Endothelial cell of umbilical vein (primary cell): ENCODE measurements at regions not wholly inside any gene's neighbourhood (a gene's known extent, or its start where the extent isn't known, plus 50 kb on each side); places are given as distances from the start of the nearest gene placed in this dataset.

Experiments
- BruUV-seq: library from RNA; stranded (reverse); fragments of 400-500 nt; replicated peaks from 2 replicates; lab custom pipeline; 2021; lab: Mats Ljungman, UMichigan
- CTCF ChIA-PET: fragments of 300-600, 350-600 bp; sonication (Branson Sonifier 250); formaldehyde crosslinking; loops from one replicate; lab custom pipeline; 2021; ENCODE audit warnings: antibody characterized with exemption, inconsistent platforms; lab: Charles Lee
- POLR2A ChIA-PET: fragments of 300-600, 350-600 bp; sonication (Branson Sonifier 250); formaldehyde crosslinking; loops from one replicate; lab custom pipeline; 2021; ENCODE audit warnings: antibody characterized with exemption, inconsistent platforms; lab: Charles Lee
- DNase-seq: peaks from one replicate; pipeline ENCODE4 v3.0.0-alpha.2; 2011; ENCODE audit warnings: low read depth, low spot score
- FAIRE-seq: peaks from 2 replicates; lab custom pipeline; 2011; peaks lifted over from hg19 to GRCh38; lab: Jason Lieb, UNC
- H2AFZ ChIP-seq: 2 replicates; pipeline ENCODE4 v1.6.0; 2012; ENCODE audit warnings: low read depth, low read length, control low read depth, inconsistent platforms
- H3K27ac ChIP-seq: 2 replicates; pipeline ENCODE4 v1.5.1; 2011; ENCODE audit warnings: low read depth, mild to moderate bottlenecking, control low read depth, low read length, moderate library complexity; ENCODE audit not compliant: insufficient read depth
- H3K27me3 ChIP-seq, 2 experiments: 2 replicates each; pipeline versions ENCODE4 v1.6.0 to v1.6.1; 2011; ENCODE audit warnings: low read length in 2 of 2, mixed read lengths in 1 of 2; ENCODE audit not compliant: control insufficient read depth in 2 of 2, insufficient read depth in 2 of 2
- H3K36me3 ChIP-seq, 2 experiments: 2 replicates in 1 of 2; 3 replicates in 1 of 2; pipeline ENCODE4 v1.5.1; 2011; ENCODE audit warnings: low read length in 2 of 2, mild to moderate bottlenecking in 1 of 2, moderate library complexity in 1 of 2; ENCODE audit not compliant: control insufficient read depth in 2 of 2, insufficient read depth in 2 of 2; ENCODE audit errors: extremely low read depth in 1 of 2
- H3K4me1 ChIP-seq: 3 replicates; pipeline ENCODE4 v1.5.1; 2011; ENCODE audit warnings: mild to moderate bottlenecking, low read length; ENCODE audit not compliant: control insufficient read depth, insufficient read depth; ENCODE audit errors: extremely low read depth
- H3K4me2 ChIP-seq: 2 replicates; pipeline ENCODE4 v1.6.1; 2011; ENCODE audit warnings: low read length, control low read depth, mixed read lengths; ENCODE audit not compliant: insufficient read depth
- H3K4me3 ChIP-seq, 3 experiments: fragments of 200-600 bp in 1 of 3; sonication (generic), shearing (Covaris generic) in 1 of 3; replicated peaks in 1 of 3; 2 replicates each; pipeline ENCODE4 v1.5.1; 2011 to 2016; ENCODE audit warnings: control low read depth in 3 of 3, low read length in 3 of 3, mild to moderate bottlenecking in 2 of 3, inconsistent platforms in 1 of 3, low read depth in 1 of 3, moderate library complexity in 1 of 3; ENCODE audit not compliant: insufficient read depth in 1 of 3
- H3K79me2 ChIP-seq: 2 replicates; pipeline ENCODE4 v1.6.0; 2012; ENCODE audit warnings: low read length, inconsistent platforms; ENCODE audit not compliant: control insufficient read depth, insufficient read depth
- H3K9ac ChIP-seq: replicated peaks from 2 replicates; pipeline ENCODE3; 2011; ENCODE audit warnings: low read length, control low read depth; ENCODE audit not compliant: insufficient read depth; ENCODE audit errors: extremely low read depth
- H3K9me1 ChIP-seq: replicated peaks from 3 replicates; pipeline ENCODE4 v1.6.0; 2011; ENCODE audit warnings: mild to moderate bottlenecking, low read length; ENCODE audit not compliant: control insufficient read depth, insufficient read depth; ENCODE audit errors: extremely low read depth
- H3K9me3 ChIP-seq: replicated peaks from 2 replicates; pipeline ENCODE4 v1.5.1; 2012; ENCODE audit warnings: low read length, inconsistent platforms; ENCODE audit not compliant: control insufficient read depth, insufficient read depth
- H4K20me1 ChIP-seq: replicated peaks from 2 replicates; pipeline ENCODE3; 2011; ENCODE audit warnings: mild to moderate bottlenecking, low read length; ENCODE audit not compliant: control insufficient read depth, insufficient read depth; ENCODE audit errors: extremely low read depth
- EZH2 ChIP-seq: IDR thresholded peaks from 2 replicates; pipeline ENCODE4 v1.6.1; 2012; ENCODE audit warnings: borderline replicate concordance, low read depth, mild to moderate bottlenecking, moderate library complexity, low read length, inconsistent platforms; ENCODE audit not compliant: severe bottlenecking
- GATA2 ChIP-seq: IDR thresholded peaks from 2 replicates; pipeline ENCODE4 v1.7.0; 2011; ENCODE audit warnings: low read depth, mild to moderate bottlenecking, moderate library complexity, mixed read lengths, low read length; ENCODE audit not compliant: insufficient read length, insufficient read depth
- JUN ChIP-seq: IDR thresholded peaks from 2 replicates; pipeline ENCODE4 v1.6.1; 2011; ENCODE audit warnings: borderline replicate concordance, low read depth; ENCODE audit not compliant: insufficient read length, insufficient read depth
- MAX ChIP-seq: IDR thresholded peaks from 2 replicates; pipeline ENCODE4 v1.6.1; 2011; ENCODE audit not compliant: insufficient read depth, insufficient read length
- MYC ChIP-seq: IDR thresholded peaks from one replicate; pipeline ENCODE4 v1.6.1; 2011; ENCODE audit warnings: mild to moderate bottlenecking, low read depth, low read length
- POLR2A ChIP-seq: IDR thresholded peaks from 2 replicates; pipeline ENCODE4 v1.6.1; 2012; ENCODE audit warnings: low read depth, mild to moderate bottlenecking, control low read depth, low read length
- dilution Hi-C: fragments of 300-500 bp; cut with MboI; formaldehyde crosslinking; loops from one replicate; pipeline ENCODE4 v1.15.0; 2019; ENCODE audit warnings: low sequenced_read_pairs; ENCODE audit not compliant: extremely low pct_ligation_motif_present
- intact Hi-C: fragments of 100-400 bp; cut with micrococcal nuclease; formaldehyde crosslinking; loops from one replicate; pipeline ENCODE4 v1.10.0; 2022

DNA sequence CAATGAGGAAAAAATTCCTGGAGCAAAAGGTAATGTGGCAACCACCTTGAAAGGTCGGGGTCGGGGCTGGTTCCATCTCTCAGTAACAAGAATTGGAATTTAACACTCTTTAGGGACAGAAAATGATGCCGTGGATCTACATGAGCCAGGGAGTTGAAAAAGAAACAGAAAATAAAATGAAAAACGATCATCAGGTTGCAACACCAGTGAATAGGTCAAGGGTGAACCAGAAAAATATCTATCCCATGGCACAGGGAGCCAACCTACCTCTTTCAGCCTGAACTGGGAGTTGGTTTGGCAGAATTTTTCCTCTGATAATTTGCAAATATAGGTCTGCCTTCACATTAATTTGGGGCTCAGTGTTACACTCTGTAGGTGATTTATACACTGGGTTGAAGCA, 93.7 kb downstream of the C4orf33 start:
- no peaks in the 10 kb centered on the region for H3K9me1 ChIP-seq
- no peaks in the 10 kb centered on the region for H3K79me2 ChIP-seq
- no peaks in the 10 kb centered on the region for H3K9me3 ChIP-seq
- H3K4me1 ChIP-seq = no peaks in the 10 kb centered on the region
- no peak overlapping the region for H3K27ac ChIP-seq
- H3K4me3 ChIP-seq = no peak overlapping the region
- H3K9ac ChIP-seq = no peak overlapping the region
- no peaks in the 10 kb centered on the region for H3K36me3 ChIP-seq
- no TSS peak for BruUV-seq
- H2AFZ ChIP-seq = no peak overlapping the region
- no peak for FAIRE-seq
- no peaks in the 10 kb centered on the region for H3K27me3 ChIP-seq
- no peak for DNase-seq
- H4K20me1 ChIP-seq = no peaks in the 10 kb centered on the region
- H3K4me2 ChIP-seq = no peak overlapping the region
- intact Hi-C loops (no loop called here), dilution Hi-C loops (no loop called here)
- no peak for TF ChIP-seq MYC
- TF ChIP-seq MAX = no peak
- no peak for TF ChIP-seq EZH2
- TF ChIP-seq GATA2 = no peak
- ChIA-PET POLR2A (no interaction called here), CTCF (no interaction called here)

DNA sequence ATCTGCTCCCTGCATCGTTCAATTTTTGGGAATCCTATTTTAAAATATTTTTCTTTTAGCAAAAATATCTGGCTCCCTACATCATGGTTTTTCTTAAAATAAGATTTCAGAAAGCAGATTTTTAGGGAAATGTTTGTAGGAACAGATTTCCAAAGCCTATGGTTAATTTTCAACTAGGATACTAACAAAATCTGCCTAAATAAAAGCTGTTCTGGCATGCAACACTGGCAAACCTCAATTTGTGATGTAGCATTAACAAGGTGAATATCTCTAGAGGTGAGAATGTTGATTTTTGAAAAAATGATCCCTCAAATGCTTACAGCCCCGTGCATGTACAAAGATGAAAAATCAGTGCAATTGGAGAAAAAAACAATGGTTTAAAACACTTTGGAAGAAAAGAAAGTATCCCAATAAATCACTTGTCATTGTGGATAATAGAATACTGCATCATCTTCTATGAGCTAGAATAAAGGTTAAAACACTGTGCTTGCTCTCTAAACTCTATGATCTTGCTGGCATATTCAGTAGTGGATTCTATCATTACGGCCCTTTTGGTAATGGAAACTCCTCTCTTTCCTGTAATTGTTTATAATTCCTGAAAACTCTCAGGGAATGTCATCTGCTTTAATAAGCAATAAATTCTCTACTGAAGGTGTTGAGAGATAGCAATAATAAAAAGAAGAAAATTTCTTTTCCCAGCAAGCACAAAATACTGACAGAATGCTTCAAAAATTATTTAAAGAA, 97.6 kb downstream of the C4orf33 start:
- FAIRE-seq = no peak
- Histone ChIP-seq H3K4me2 (no peak overlapping the region), H2AFZ (no peak overlapping the region), H3K27ac (no peak overlapping the region), H3K79me2 (no peaks in the 10 kb centered on the region), H3K4me3 (no peak overlapping the region), H3K36me3 (no peaks in the 10 kb centered on the region), H3K27me3 (no peaks in the 10 kb centered on the region), H3K4me1 (no peaks in the 10 kb centered on the region), H3K9me1 (no peaks in the 10 kb centered on the region), H3K9ac (no peak overlapping the region), H4K20me1 (no peaks in the 10 kb centered on the region), H3K9me3 (no peaks in the 10 kb centered on the region)
- intact Hi-C loops (no loop called here), dilution Hi-C loops (no loop called here)
- BruUV-seq = no TSS peak
- ChIA-PET CTCF (no interaction called here), POLR2A (no interaction called here)
- DNase-seq = peak; percentile 26
- TF ChIP-seq POLR2A = no peak
- no peak for TF ChIP-seq JUN
- TF ChIP-seq GATA2 = no peak
- TF ChIP-seq MAX = no peak
- TF ChIP-seq MYC = no peak
